ENCODE measurements at regions not wholly inside any gene's neighbourhood (a gene's known extent, or its start where the extent isn't known, plus 50 kb on each side); places are given as distances from the start of the nearest gene placed in this dataset.
A peak's percentile ranks its signal among the peaks of the same experiment; 100 is the strongest.

- Mint-ChIP-seq H3K9me3 (peaks cover 4% of the 10 kb centered on the region), H3K27me3 (no peaks in the 10 kb centered on the region), H3K36me3 (ENCODE audit: low read depth) (peaks cover 11% of the 10 kb centered on the region), H3K4me3 (peak overlapping the region; percentile 70), H3K4me1 (ENCODE audit: low read depth) (peaks cover 97% of the 10 kb centered on the region), H3K27ac (peak overlapping the region; percentile 98)
Measured at GRCh38 chr1:24990136-24990535, 60.1 kb upstream of the RUNX3 start.

GRCh38 chr1:24989082-24989481 lies 59.0 kb upstream of the RUNX3 start:
- Mint-ChIP-seq H3K4me3 (no peak overlapping the region), H3K4me1 (ENCODE audit: low read depth) (peaks cover 97% of the 10 kb centered on the region), H3K27ac (peak overlapping the region; percentile 89), H3K27me3 (no peaks in the 10 kb centered on the region), H3K36me3 (ENCODE audit: low read depth) (peaks cover 11% of the 10 kb centered on the region), H3K9me3 (peaks cover 4% of the 10 kb centered on the region)

GRCh38 chr1:24988558-24988912 lies 58.5 kb upstream of the RUNX3 start:
- peaks cover 4% of the 10 kb centered on the region for H3K9me3 Mint-ChIP-seq
- H3K4me3 Mint-ChIP-seq, result peak overlapping the region; percentile 42
- H3K27ac Mint-ChIP-seq, result peak overlapping the region; percentile 89
- H3K36me3 Mint-ChIP-seq (ENCODE audit: low read depth), result peaks cover 11% of the 10 kb centered on the region
- H3K4me1 Mint-ChIP-seq (ENCODE audit: low read depth), result peaks cover 97% of the 10 kb centered on the region
- H3K27me3 Mint-ChIP-seq, result no peaks in the 10 kb centered on the region

- peak overlapping the region; percentile 42 for H3K4me3 Mint-ChIP-seq
- peaks cover 11% of the 10 kb centered on the region for H3K36me3 Mint-ChIP-seq (ENCODE audit: low read depth)
- peaks cover 4% of the 10 kb centered on the region for H3K9me3 Mint-ChIP-seq
- H3K4me1 Mint-ChIP-seq (ENCODE audit: low read depth), result peaks cover 97% of the 10 kb centered on the region
- no peaks in the 10 kb centered on the region for H3K27me3 Mint-ChIP-seq
- H3K27ac Mint-ChIP-seq, result peak overlapping the region; percentile 89
Measured at GRCh38 chr1:24987875-24988557, 57.9 kb upstream of the RUNX3 start.

GRCh38 chr1:24987424-24987823 lies 57.3 kb upstream of the RUNX3 start:
- peaks cover 4% of the 10 kb centered on the region for H3K9me3 Mint-ChIP-seq
- no peaks in the 10 kb centered on the region for H3K27me3 Mint-ChIP-seq
- H3K4me1 Mint-ChIP-seq (ENCODE audit: low read depth), result peaks cover 97% of the 10 kb centered on the region
- H3K4me3 Mint-ChIP-seq, result no peak overlapping the region
- H3K27ac Mint-ChIP-seq, result peak overlapping the region; percentile 66
- peaks cover 7% of the 10 kb centered on the region for H3K36me3 Mint-ChIP-seq (ENCODE audit: low read depth)

GRCh38 chr1:24986372-24986965 lies 56.4 kb upstream of the RUNX3 start:
- no peak overlapping the region for H3K4me3 Mint-ChIP-seq
- peak overlapping the region; percentile 50 for H3K27ac Mint-ChIP-seq
- H3K27me3 Mint-ChIP-seq, result no peaks in the 10 kb centered on the region
- peaks cover 7% of the 10 kb centered on the region for H3K36me3 Mint-ChIP-seq (ENCODE audit: low read depth)
- peaks cover 4% of the 10 kb centered on the region for H3K9me3 Mint-ChIP-seq
- peaks cover 97% of the 10 kb centered on the region for H3K4me1 Mint-ChIP-seq (ENCODE audit: low read depth)

- peaks cover 7% of the 10 kb centered on the region for H3K36me3 Mint-ChIP-seq (ENCODE audit: low read depth)
- H3K9me3 Mint-ChIP-seq, result peaks cover 4% of the 10 kb centered on the region
- H3K4me3 Mint-ChIP-seq, result peak overlapping the region; percentile 9
- peaks cover 97% of the 10 kb centered on the region for H3K4me1 Mint-ChIP-seq (ENCODE audit: low read depth)
- peak overlapping the region; percentile 93 for H3K27ac Mint-ChIP-seq
- H3K27me3 Mint-ChIP-seq, result no peaks in the 10 kb centered on the region
Measured at GRCh38 chr1:24985737-24986136, 55.7 kb upstream of the RUNX3 start.

GRCh38 chr1:24984800-24985522 lies 54.9 kb upstream of the RUNX3 start:
- H3K4me1 Mint-ChIP-seq (ENCODE audit: low read depth), result peaks cover 97% of the 10 kb centered on the region

GRCh38 chr1:24984300-24984699 lies 54.2 kb upstream of the RUNX3 start:
- Mint-ChIP-seq H3K9me3 (peaks cover 4% of the 10 kb centered on the region), H3K27ac (peak overlapping the region; percentile 93), H3K27me3 (no peaks in the 10 kb centered on the region), H3K36me3 (ENCODE audit: low read depth) (peaks cover 12% of the 10 kb centered on the region), H3K4me1 (ENCODE audit: low read depth) (peaks cover 97% of the 10 kb centered on the region), H3K4me3 (no peak overlapping the region)

More at GRCh38 chr1:24984800-24985522, 54.9 kb upstream of the RUNX3 start:
- peaks cover 7% of the 10 kb centered on the region for H3K36me3 Mint-ChIP-seq (ENCODE audit: low read depth)
- H3K27ac Mint-ChIP-seq, result peak overlapping the region; percentile 93
- H3K27me3 Mint-ChIP-seq, result no peaks in the 10 kb centered on the region
- H3K4me3 Mint-ChIP-seq, result peak overlapping the region; percentile 14
- peaks cover 4% of the 10 kb centered on the region for H3K9me3 Mint-ChIP-seq

- Mint-ChIP-seq H3K36me3 (ENCODE audit: low read depth) (peaks cover 15% of the 10 kb centered on the region), H3K4me3 (no peak overlapping the region), H3K27me3 (no peaks in the 10 kb centered on the region), H3K9me3 (peaks cover 4% of the 10 kb centered on the region), H3K27ac (peak overlapping the region; percentile 93), H3K4me1 (ENCODE audit: low read depth) (peaks cover 98% of the 10 kb centered on the region)
Measured at GRCh38 chr1:24983006-24983680, 53.1 kb upstream of the RUNX3 start.

- Mint-ChIP-seq H3K4me3 (peak overlapping the region; percentile 35), H3K27ac (peak overlapping the region; percentile 93), H3K4me1 (ENCODE audit: low read depth) (peaks cover 94% of the 10 kb centered on the region), H3K9me3 (peaks cover 5% of the 10 kb centered on the region), H3K27me3 (no peaks in the 10 kb centered on the region), H3K36me3 (ENCODE audit: low read depth) (peaks cover 19% of the 10 kb centered on the region)
Measured at GRCh38 chr1:24981631-24982005, 51.5 kb upstream of the RUNX3 start.

- Mint-ChIP-seq H3K4me3 (peak overlapping the region; percentile 15), H3K9me3 (peaks cover 11% of the 10 kb centered on the region), H3K36me3 (ENCODE audit: low read depth) (peaks cover 25% of the 10 kb centered on the region), H3K27me3 (no peaks in the 10 kb centered on the region), H3K4me1 (ENCODE audit: low read depth) (peaks cover 88% of the 10 kb centered on the region), H3K27ac (peak overlapping the region; percentile 93)
Measured at GRCh38 chr1:24980836-24981630, 51.0 kb upstream of the RUNX3 start.

Measured in stimulated activated naive CD8-positive, alpha-beta T cell treated with anti-CD3 and anti-CD28 coated beads, Interleukin-15, Interleukin-2, amounts not matched to agents 100 ng/mL and 50 ng/mL, for 24 hours (primary cell).